ENCODE measurements at regions not wholly inside any gene's neighbourhood (a gene's known extent, or its start where the extent isn't known, plus 50 kb on each side); places are given as distances from the start of the nearest gene placed in this dataset.

DNA sequence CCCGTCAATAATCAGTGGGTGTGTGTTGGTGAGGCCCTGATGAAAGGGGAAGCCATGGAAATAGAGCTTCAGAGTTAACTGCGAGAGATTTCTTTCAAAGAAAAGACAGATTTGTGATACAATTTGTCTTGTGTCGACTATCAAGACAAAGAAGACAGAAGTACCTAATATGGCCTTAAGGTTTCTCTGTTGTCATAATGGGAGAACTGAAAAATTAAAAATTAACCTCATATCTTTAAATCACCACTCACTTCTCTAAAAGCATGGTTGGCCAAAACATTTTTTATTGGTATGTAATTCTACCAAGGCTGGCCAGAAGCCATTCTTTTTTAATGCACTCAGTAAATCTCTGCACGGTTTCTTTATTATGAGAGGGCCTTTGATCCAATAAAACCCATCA is 282.9 kb upstream of the WWC1 start:
- no peak for TF ChIP-seq CTCF (IDR thresholded peaks at IDR 0.05; ENCODE audit: extremely low read depth, low read depth, low read length)
- no peaks in the 10 kb centered on the region for H3K79me2 ChIP-seq (ENCODE audit: insufficient read depth, low read length)
- H3K27me3 ChIP-seq (ENCODE audit: insufficient read depth, low read length) = no peaks in the 10 kb centered on the region

GRCh38 chr5:168011096-168011495 is 280.3 kb upstream of the WWC1 start:
- H2AFZ ChIP-seq (ENCODE audit: low read length) = no peak overlapping the region
- H3K4me2 ChIP-seq (ENCODE audit: insufficient read depth, low read length) = no peak overlapping the region
- H3K27me3 ChIP-seq (ENCODE audit: insufficient read depth, low read length) = no peaks in the 10 kb centered on the region
- H3K36me3 ChIP-seq (ENCODE audit: insufficient read depth, low read length) = no peaks in the 10 kb centered on the region
- no peak overlapping the region for H3K27ac ChIP-seq (ENCODE audit: low read depth, low read length)
- no peak for DNase-seq (ENCODE audit: insufficient read length, low spot score, missing footprints)
- H3K79me2 ChIP-seq (ENCODE audit: insufficient read depth, low read length) = no peaks in the 10 kb centered on the region
- no peaks in the 10 kb centered on the region for H4K20me1 ChIP-seq (ENCODE audit: insufficient read depth, low read length)
- peaks cover 4% of the 10 kb centered on the region for H3K4me1 ChIP-seq (ENCODE audit: insufficient read depth, low read length)
- no peak overlapping the region for H3K4me3 ChIP-seq (ENCODE audit: insufficient read depth, low read length)
- TF ChIP-seq CTCF (IDR thresholded peaks at IDR 0.05; ENCODE audit: extremely low read depth, low read depth, low read length) = no peak
- H3K9me3 ChIP-seq (ENCODE audit: low read depth, low read length) = no peaks in the 10 kb centered on the region

More for the DNA sequence above, 282.9 kb upstream of the WWC1 start:
- no peak overlapping the region for H2AFZ ChIP-seq (ENCODE audit: low read length)
- no peaks in the 10 kb centered on the region for H3K4me1 ChIP-seq (ENCODE audit: insufficient read depth, low read length)
- H3K27ac ChIP-seq (ENCODE audit: low read depth, low read length) = no peak overlapping the region
- H3K9me3 ChIP-seq (ENCODE audit: low read depth, low read length) = no peaks in the 10 kb centered on the region
- H4K20me1 ChIP-seq (ENCODE audit: insufficient read depth, low read length) = no peaks in the 10 kb centered on the region
- H3K4me3 ChIP-seq (ENCODE audit: insufficient read depth, low read length) = no peak overlapping the region
- no peak overlapping the region for H3K4me2 ChIP-seq (ENCODE audit: insufficient read depth, low read length)
- DNase-seq (ENCODE audit: insufficient read length, low spot score, missing footprints) = no peak
- H3K36me3 ChIP-seq (ENCODE audit: insufficient read depth, low read length) = no peaks in the 10 kb centered on the region

- H3K4me3 ChIP-seq (ENCODE audit: insufficient read depth, low read length) = no peak overlapping the region
- H3K4me1 ChIP-seq (ENCODE audit: insufficient read depth, low read length) = peaks cover 4% of the 10 kb centered on the region
- H2AFZ ChIP-seq (ENCODE audit: low read length) = no peak overlapping the region
- no peaks in the 10 kb centered on the region for H3K79me2 ChIP-seq (ENCODE audit: insufficient read depth, low read length)
- H3K27me3 ChIP-seq (ENCODE audit: insufficient read depth, low read length) = no peaks in the 10 kb centered on the region
- H4K20me1 ChIP-seq (ENCODE audit: insufficient read depth, low read length) = no peaks in the 10 kb centered on the region
- no peaks in the 10 kb centered on the region for H3K36me3 ChIP-seq (ENCODE audit: insufficient read depth, low read length)
- TF ChIP-seq CTCF (IDR thresholded peaks at IDR 0.05; ENCODE audit: extremely low read depth, low read depth, low read length) = no peak
- no peak for DNase-seq (ENCODE audit: insufficient read length, low spot score, missing footprints)
- no peak overlapping the region for H3K27ac ChIP-seq (ENCODE audit: low read depth, low read length)
- H3K9me3 ChIP-seq (ENCODE audit: low read depth, low read length) = no peaks in the 10 kb centered on the region
- no peak overlapping the region for H3K4me2 ChIP-seq (ENCODE audit: insufficient read depth, low read length)
Measured at GRCh38 chr5:168012006-168012405, 279.4 kb upstream of the WWC1 start.

DNA sequence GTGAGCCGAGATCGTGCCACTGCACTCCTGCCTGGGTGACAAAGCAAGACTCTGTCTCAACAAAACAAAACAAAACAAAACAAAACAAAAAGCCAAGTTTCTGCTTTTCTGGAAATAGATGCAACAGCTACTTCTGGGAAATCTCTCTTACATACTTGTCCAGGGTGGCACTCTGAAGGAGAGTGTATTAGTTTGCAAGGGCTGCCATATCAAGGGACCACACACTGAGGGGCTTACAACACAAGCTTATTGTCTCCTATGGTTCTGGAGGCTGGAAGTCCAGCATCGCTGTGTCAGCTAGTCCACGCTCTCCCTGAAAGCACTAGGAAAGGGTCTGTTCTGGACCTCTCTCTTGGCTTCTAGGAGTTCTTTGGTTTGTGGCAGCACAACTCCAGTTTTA is 277.9 kb upstream of the WWC1 start:
- no peak for TF ChIP-seq CTCF (IDR thresholded peaks at IDR 0.05; ENCODE audit: extremely low read depth, low read depth, low read length)
- Histone ChIP-seq H3K27ac (ENCODE audit: low read depth, low read length) (no peak overlapping the region), H3K79me2 (ENCODE audit: insufficient read depth, low read length) (no peaks in the 10 kb centered on the region), H3K9me3 (ENCODE audit: low read depth, low read length) (no peaks in the 10 kb centered on the region), H2AFZ (ENCODE audit: low read length) (no peak overlapping the region), H3K27me3 (ENCODE audit: insufficient read depth, low read length) (no peaks in the 10 kb centered on the region), H3K4me3 (ENCODE audit: insufficient read depth, low read length) (no peak overlapping the region), H4K20me1 (ENCODE audit: insufficient read depth, low read length) (no peaks in the 10 kb centered on the region), H3K36me3 (ENCODE audit: insufficient read depth, low read length) (no peaks in the 10 kb centered on the region), H3K4me2 (ENCODE audit: insufficient read depth, low read length) (no peak overlapping the region), H3K4me1 (ENCODE audit: insufficient read depth, low read length) (peaks cover 4% of the 10 kb centered on the region)
- DNase-seq (ENCODE audit: insufficient read length, low spot score, missing footprints) = no peak
